ENCODE measurements at regions not wholly inside any gene's neighbourhood (a gene's known extent, or its start where the extent isn't known, plus 50 kb on each side); places are given as distances from the start of the nearest gene placed in this dataset.

GRCh38 chr14:81952917-81953316 is 419.3 kb upstream of the SEL1L start:
- no peak for DNase-seq (ENCODE audit: low read depth)
- H3K4me3 ChIP-seq (ENCODE audit: low read length) = no peak overlapping the region
- TF ChIP-seq, protein P1, sequence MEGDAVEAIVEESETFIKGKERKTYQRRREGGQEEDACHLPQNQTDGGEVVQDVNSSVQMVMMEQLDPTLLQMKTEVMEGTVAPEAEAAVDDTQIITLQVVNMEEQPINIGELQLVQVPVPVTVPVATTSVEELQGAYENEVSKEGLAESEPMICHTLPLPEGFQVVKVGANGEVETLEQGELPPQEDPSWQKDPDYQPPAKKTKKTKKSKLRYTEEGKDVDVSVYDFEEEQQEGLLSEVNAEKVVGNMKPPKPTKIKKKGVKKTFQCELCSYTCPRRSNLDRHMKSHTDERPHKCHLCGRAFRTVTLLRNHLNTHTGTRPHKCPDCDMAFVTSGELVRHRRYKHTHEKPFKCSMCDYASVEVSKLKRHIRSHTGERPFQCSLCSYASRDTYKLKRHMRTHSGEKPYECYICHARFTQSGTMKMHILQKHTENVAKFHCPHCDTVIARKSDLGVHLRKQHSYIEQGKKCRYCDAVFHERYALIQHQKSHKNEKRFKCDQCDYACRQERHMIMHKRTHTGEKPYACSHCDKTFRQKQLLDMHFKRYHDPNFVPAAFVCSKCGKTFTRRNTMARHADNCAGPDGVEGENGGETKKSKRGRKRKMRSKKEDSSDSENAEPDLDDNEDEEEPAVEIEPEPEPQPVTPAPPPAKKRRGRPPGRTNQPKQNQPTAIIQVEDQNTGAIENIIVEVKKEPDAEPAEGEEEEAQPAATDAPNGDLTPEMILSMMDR (IDR thresholded peaks at IDR 0.05; ENCODE audit: insufficient read depth, low read depth, low read length, missing control alignments) = no peak

- TF ChIP-seq, protein P1 (IDR thresholded peaks at IDR 0.05; ENCODE audit: insufficient read depth, low read depth, low read length, missing control alignments) = no peak
- H3K4me3 ChIP-seq (ENCODE audit: low read length) = no peak overlapping the region
- no peak for DNase-seq (ENCODE audit: low read depth)
These were observed 419.8 kb upstream of the SEL1L start for GRCh38 chr14:81953419-81953818.

DNA sequence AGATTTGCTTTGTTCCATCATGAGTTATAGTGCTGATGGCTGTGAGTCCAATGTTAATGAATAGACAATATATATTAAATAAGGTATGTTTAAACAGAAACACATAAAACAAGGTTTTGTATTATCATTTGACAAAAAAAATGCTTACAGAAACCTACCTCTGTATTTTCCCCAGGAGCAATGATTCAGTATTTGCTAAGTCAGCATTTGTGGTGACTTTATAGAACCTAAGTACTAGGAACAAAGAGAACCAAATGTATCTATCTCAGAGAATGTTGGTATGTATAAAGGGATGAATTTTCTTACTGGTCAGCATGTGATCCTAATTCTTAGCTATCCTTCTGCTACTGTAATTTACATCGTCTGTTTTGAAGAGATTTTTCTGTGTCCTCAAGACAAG is 421.5 kb upstream of the SEL1L start:
- TF ChIP-seq, protein P1 (IDR thresholded peaks at IDR 0.05; ENCODE audit: insufficient read depth, low read depth, low read length, missing control alignments) = no peak
- H3K4me3 ChIP-seq (ENCODE audit: low read length) = no peak overlapping the region
- DNase-seq (ENCODE audit: low read depth) = no peak

- TF ChIP-seq, protein P1 (IDR thresholded peaks at IDR 0.05; ENCODE audit: insufficient read depth, low read depth, low read length, missing control alignments) = no peak
- H3K4me3 ChIP-seq (ENCODE audit: low read length) = no peak overlapping the region
- no peak for DNase-seq (ENCODE audit: low read depth)
These were observed 427.1 kb upstream of the SEL1L start for GRCh38 chr14:81960781-81961180.

DNA sequence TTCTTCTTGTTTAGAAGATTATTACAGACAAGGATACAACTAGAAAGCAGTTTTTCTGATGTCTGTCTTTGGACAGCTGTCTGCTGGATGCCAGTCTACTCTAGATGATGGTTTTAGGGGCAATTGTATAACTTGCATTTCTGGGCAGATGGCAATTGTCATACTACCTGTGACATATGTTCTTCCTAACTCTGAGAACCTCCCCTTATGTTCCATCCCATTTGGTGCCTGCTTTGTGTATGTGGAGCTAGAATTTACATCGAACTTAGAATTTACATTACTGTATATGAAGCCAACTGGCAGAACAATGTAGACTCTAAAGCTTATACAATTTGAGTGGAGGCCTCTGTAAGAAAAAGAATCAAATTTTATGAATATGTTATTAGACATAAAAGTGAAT is 430.2 kb upstream of the SEL1L start:
- no peak for DNase-seq (ENCODE audit: low read depth)
- TF ChIP-seq, protein P1 (IDR thresholded peaks at IDR 0.05; ENCODE audit: insufficient read depth, low read depth, low read length, missing control alignments) = no peak
- no peak overlapping the region for H3K4me3 ChIP-seq (ENCODE audit: low read length)

- TF ChIP-seq, protein P1 (IDR thresholded peaks at IDR 0.05; ENCODE audit: insufficient read depth, low read depth, low read length, missing control alignments) = no peak
These were observed 436.7 kb upstream of the SEL1L start for GRCh38 chr14:81970307-81970706.

DNA sequence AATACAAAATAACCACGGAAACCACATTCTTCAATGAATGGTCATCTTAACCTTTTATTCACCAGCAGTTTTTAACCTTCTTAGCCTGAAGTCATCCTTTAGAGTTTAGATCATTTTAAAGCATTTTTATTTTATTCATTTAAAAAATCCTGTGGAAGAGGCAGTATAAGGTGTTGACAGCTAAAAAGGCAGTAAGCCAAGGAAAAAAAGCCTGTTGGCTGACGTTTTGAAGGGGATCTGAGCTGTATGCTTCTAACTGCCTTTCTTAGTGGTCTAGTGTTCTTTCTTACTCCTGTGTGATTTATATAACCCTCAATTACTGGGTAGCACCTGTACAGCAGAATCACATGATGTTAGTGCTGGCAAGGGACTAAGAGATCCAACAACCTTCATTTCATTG is 438.3 kb upstream of the SEL1L start:
- no peak overlapping the region for H3K4me3 ChIP-seq (ENCODE audit: low read length)
- no peak for DNase-seq (ENCODE audit: low read depth)
- TF ChIP-seq, protein P1 (IDR thresholded peaks at IDR 0.05; ENCODE audit: insufficient read depth, low read depth, low read length, missing control alignments) = no peak

More at GRCh38 chr14:81970307-81970706, 436.7 kb upstream of the SEL1L start:
- no peak overlapping the region for H3K4me3 ChIP-seq (ENCODE audit: low read length)
- DNase-seq (ENCODE audit: low read depth) = no peak
